ENCODE measurements at regions not wholly inside any gene's neighbourhood (a gene's known extent, or its start where the extent isn't known, plus 50 kb on each side); places are given as distances from the start of the nearest gene placed in this dataset.

DNA sequence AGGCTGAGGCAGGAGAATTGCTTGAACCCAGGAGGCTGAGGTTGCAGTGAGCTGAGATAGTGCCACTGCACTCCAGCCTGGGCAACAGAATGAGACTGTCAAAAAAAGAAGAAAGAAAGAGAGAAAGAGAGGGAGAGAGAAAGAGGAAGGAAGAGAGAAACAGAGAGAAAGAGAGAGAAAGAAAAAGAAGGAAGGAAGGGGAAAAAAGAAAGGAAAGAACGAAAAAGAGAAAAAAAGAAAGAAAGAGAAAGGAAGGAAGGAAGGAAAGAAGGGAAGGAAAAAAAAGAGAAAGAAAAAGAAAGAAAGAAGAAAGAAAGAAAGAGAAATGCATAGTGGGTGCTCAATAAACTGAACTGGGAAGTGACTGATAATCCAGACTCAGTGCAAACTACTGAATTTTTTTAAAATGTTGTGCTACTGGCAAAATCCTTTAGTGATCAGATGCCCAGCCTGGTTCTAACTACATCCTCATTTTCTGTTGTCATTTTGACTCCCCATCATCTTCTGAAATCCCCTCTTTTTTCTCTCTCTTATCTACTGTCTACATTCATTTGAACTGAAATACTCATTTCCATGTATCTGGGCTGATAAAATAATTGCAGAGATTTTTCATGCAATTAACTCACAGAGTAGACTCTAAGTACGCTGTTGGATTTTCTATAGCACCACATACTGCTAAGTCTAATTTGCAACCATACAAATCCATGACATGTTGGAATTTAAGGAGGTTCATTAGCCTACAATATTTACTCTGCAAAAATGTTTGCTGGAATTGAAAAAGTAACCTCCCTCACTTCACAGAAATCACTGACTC lies 85.3 kb upstream of the HIVEP1 start:
- DNase-seq (ENCODE audit: low read depth in 4 of 4, low spot score in 3 of 4): no peak

GRCh38 chr6:11925805-11926204 lies 86.3 kb upstream of the HIVEP1 start:
- DNase-seq (ENCODE audit: low read depth in 4 of 4, low spot score in 3 of 4): no peak

- no peak for DNase-seq (ENCODE audit: low read depth in 4 of 4, low spot score in 3 of 4)
These were observed 88.5 kb upstream of the HIVEP1 start for GRCh38 chr6:11923621-11924020.

GRCh38 chr6:11922901-11923300 lies 89.2 kb upstream of the HIVEP1 start:
- no peak for DNase-seq (ENCODE audit: low read depth in 4 of 4, low spot score in 3 of 4)

- no peak for DNase-seq (ENCODE audit: low read depth in 4 of 4, low spot score in 3 of 4)
These were observed 90.4 kb upstream of the HIVEP1 start for GRCh38 chr6:11921751-11922150.

GRCh38 chr6:11921017-11921438 lies 91.1 kb upstream of the HIVEP1 start:
- DNase-seq (ENCODE audit: low read depth in 4 of 4, low spot score in 3 of 4): no peak

GRCh38 chr6:11920566-11920965 lies 91.5 kb upstream of the HIVEP1 start:
- no peak for DNase-seq (ENCODE audit: low read depth in 4 of 4, low spot score in 3 of 4)

GRCh38 chr6:11919771-11920440 lies 92.2 kb upstream of the HIVEP1 start:
- no peak for DNase-seq (ENCODE audit: low read depth in 4 of 4, low spot score in 3 of 4)

DNA sequence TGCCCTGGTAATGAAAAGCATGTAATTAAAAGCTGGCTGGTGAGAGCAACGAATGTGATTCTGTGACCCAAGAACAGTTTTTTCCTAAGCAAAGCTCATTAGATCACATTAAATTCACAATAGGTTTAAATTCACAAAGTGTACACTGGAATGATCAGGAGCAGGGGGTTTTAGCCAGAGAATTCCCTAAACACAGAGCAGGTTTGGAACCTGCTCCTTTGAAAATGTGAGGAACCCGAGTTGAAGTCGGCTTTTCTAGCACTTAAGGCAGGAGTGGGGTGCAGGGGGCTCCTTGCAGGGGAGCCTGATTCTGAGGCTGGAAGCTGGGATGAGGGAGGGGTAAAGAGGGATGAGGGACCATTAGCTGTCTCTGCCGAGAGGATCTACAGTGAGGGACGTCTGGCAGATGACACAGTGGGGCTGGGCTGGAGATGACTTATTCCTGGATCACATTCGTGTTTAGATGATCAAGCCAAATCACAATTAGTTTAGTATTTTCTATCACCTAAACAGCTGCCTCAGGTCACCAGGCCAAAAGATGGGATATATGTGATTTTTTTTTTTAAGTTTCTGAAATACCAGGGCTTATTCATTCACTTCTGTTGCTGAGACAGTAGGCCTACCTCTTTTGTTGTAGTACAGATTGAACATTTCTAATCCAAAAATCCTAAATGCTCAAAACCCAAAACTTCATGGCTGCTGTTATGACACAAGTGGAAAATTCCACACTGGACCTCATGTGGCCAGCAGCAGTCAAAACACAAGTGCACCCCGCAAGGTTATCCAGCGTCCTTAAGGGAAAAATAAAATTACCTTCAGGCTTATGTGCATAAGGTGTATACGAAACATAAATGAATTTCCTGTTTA lies 93.1 kb upstream of the HIVEP1 start:
- peak in 3 of 4 donors; percentile 10 to 51 (median 28) for DNase-seq (ENCODE audit: low read depth in 4 of 4, low spot score in 3 of 4)

GRCh38 chr6:11917951-11918738 lies 94.0 kb upstream of the HIVEP1 start:
- DNase-seq (ENCODE audit: low read depth in 4 of 4, low spot score in 3 of 4): peak in 3 of 4 donors; percentile 31 to 54 (median 36)

DNA sequence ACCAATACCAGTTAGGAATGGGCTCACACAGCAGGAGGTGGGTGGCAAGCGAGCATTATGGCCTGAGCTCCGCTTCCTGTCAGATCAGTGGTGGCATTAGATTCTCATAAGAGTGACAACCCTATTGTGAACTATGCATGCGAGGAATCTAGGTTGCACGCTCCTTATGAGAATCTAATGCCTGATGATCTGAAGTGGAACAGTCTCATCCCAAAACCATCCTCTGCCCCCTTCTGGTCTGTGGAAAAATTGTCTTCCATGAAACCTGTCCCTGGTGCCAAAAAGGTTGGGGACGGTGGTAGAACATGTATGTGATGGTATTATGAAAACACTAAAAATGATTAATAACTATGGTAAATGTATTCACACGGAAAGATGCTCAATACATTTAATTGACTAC lies 99.7 kb upstream of the HIVEP1 start:
- no peak for DNase-seq (ENCODE audit: low read depth in 4 of 4, low spot score in 3 of 4)

DNA sequence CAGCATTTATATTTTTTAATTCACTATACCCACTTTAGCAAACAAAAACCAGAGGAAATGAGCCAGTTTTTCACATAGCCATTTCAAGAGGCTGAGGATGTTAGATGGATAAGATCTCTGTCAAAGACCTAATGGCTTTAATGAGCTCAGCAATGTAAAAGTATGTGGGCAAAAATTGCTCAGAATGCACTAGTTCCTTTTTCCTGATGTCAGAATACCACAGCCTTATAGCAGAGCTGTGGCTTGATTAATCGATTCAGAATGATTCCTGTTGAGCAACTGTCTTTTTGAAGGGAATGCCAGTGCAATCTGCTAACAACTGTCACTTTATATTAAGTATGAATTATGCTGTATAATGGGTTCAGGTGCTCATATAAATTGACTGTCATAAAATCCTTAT lies 100.6 kb upstream of the HIVEP1 start:
- DNase-seq (ENCODE audit: low read depth in 4 of 4, low spot score in 3 of 4): no peak

DNA sequence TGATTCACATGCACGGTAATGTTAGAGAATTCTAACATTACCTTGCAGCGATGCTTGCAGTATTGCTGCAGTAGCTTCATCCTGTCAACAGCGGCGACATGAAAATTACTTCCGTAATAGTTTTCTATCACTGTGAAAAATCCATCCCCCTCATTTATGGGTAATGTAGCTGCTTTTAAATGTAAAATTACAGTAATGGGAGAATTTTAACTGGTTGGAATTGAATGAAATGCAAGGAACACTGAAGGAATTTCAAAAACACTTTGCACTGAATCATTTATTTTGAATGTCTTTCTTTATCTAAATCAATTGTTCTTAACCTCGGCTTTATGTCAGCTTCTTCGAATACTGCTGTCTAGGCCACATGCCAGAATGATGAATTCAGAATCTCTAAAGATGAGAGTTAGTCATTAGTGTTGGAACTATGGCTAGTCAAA lies 102.4 kb upstream of the HIVEP1 start:
- DNase-seq (ENCODE audit: low read depth in 4 of 4, low spot score in 3 of 4): no peak

- no peak for DNase-seq (ENCODE audit: low read depth in 4 of 4, low spot score in 3 of 4)
These were observed 103.5 kb upstream of the HIVEP1 start for GRCh38 chr6:11908436-11909105.

GRCh38 chr6:11903645-11904044 lies 108.5 kb upstream of the HIVEP1 start:
- DNase-seq (ENCODE audit: low read depth in 4 of 4, low spot score in 3 of 4): no peak

DNA sequence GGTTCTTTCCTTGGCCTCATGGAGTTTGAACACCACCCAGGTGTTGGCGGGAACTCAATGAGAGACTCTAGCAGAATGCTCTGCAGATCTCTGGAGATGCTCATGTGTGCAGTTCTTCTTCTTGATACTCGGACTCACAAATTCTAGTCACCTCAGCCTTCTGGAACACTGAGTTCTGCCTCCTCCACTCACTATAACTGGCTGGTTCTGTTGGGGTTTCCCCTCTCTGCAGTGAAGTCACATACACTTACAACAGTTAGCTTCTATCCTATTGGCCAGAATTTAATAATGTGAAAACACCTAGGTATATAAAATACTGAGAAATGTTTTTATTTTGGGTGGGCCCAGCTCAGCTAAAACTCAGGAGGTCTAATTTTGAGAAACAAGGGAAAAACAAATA lies 109.6 kb upstream of the HIVEP1 start:
- no peak for DNase-seq (ENCODE audit: low read depth in 4 of 4, low spot score in 3 of 4)

DNA sequence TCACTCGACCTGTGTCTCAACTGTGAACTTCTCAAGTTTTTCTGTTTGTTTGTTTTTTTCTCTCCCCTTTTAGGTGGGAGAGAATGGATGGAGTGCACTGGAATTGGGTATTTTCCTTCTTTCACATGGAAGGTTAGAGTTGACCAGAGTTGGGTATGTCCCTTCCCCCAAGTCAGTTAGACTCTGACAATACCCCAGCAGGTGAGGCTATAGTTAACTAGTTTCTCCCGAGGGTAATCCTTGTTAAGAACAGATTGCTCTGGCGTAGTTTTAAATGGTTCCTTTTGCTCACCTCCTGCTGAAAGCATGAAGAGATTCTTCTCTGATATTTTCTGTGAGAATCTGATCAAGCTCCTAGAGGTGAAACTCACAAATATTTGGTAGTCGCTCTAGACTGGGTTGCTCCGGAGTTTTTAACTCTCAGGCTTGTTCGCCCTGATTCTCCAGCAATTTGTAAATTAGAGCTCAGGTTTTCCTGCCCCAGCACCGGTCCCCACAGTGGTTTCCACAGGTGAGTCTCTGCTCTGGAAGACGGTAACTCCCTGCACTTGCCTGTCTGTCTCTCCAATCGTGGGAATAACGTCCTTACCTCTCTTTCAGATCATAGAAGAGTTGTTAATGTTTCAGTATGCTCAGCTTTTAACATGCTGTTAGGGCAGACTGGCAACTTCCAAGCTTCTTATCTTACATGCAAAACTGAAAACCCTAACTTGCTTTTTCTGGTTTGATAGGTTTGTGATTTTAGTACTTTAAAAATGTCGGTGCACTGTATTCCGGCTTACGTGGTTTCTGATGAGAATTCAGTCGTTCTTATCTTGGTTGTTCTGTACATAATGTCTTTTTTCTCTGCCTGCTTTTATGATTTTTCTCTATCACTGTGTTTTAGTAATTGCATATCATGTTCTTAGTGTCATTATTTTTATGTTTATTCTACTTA lies 111.2 kb upstream of the HIVEP1 start:
- no peak for DNase-seq (ENCODE audit: low read depth in 4 of 4, low spot score in 3 of 4)

GRCh38 chr6:11899645-11900044 lies 112.5 kb upstream of the HIVEP1 start:
- DNase-seq (ENCODE audit: low read depth in 4 of 4, low spot score in 3 of 4): no peak

DNA sequence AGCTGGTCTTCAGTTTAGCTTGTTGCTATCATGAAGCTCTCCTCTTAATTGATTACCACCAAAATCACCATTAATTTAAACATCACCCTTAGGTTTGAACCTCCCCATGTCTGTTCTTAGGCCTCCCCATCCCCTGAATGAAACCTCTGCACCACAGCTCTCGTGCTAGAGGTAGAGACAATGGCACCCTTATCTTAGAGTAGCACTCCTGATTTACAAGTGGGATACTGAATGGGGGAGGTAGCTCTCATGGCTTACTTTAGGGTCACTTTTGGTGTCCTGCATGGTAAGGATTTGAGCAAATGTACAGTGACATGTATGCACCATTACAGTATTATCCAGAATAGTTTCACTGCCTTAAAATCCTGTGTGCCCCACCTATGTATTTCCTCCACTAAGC lies 115.6 kb upstream of the ADTRP start:
- DNase-seq (ENCODE audit: low read depth in 4 of 4, low spot score in 3 of 4): no peak

Data from right renal pelvis (tissue), 4 donors.